ENCODE measurements at regions not wholly inside any gene's neighbourhood (a gene's known extent, or its start where the extent isn't known, plus 50 kb on each side); places are given as distances from the start of the nearest gene placed in this dataset.

GRCh38 chr6:100220543-100220942 lies 226.5 kb upstream of the MCHR2 start:
- H3K27ac Mint-ChIP-seq, result no peak overlapping the region
- intact Hi-C loops (cut with micrococcal nuclease), result loop anchor here (10.0 kb wide), 1 partner anchor 1276 kb away; the partner anchor contains the start of gene FBXL4
- TF ChIP-seq, protein P1, sequence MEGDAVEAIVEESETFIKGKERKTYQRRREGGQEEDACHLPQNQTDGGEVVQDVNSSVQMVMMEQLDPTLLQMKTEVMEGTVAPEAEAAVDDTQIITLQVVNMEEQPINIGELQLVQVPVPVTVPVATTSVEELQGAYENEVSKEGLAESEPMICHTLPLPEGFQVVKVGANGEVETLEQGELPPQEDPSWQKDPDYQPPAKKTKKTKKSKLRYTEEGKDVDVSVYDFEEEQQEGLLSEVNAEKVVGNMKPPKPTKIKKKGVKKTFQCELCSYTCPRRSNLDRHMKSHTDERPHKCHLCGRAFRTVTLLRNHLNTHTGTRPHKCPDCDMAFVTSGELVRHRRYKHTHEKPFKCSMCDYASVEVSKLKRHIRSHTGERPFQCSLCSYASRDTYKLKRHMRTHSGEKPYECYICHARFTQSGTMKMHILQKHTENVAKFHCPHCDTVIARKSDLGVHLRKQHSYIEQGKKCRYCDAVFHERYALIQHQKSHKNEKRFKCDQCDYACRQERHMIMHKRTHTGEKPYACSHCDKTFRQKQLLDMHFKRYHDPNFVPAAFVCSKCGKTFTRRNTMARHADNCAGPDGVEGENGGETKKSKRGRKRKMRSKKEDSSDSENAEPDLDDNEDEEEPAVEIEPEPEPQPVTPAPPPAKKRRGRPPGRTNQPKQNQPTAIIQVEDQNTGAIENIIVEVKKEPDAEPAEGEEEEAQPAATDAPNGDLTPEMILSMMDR (IDR thresholded peaks at IDR 0.05), result no peak
- peaks cover 4% of the 10 kb centered on the region for H3K27me3 Mint-ChIP-seq
- no peaks in the 10 kb centered on the region for H3K9me3 Mint-ChIP-seq
- CTCF ChIA-PET, result no interaction called here
- H3K4me1 Mint-ChIP-seq, result no peaks in the 10 kb centered on the region
- ATAC-seq (ENCODE audit: low read depth) (no peak), DNase-seq (no peak)
- POLR2A ChIA-PET, result no interaction called here
- no peak overlapping the region for H3K4me3 Mint-ChIP-seq
- no peaks in the 10 kb centered on the region for H3K36me3 Mint-ChIP-seq (ENCODE audit: low read depth)

- ATAC-seq (ENCODE audit: low read depth), result no peak
- Mint-ChIP-seq H3K27me3 (peaks cover 4% of the 10 kb centered on the region), H3K4me3 (no peak overlapping the region), H3K36me3 (ENCODE audit: low read depth) (no peaks in the 10 kb centered on the region), H3K27ac (no peak overlapping the region), H3K9me3 (no peaks in the 10 kb centered on the region), H3K4me1 (no peaks in the 10 kb centered on the region)
- TF ChIP-seq, protein P1 (IDR thresholded peaks at IDR 0.05), result no peak
- intact Hi-C loops (cut with micrococcal nuclease), result no loop called here
- ChIA-PET CTCF (no interaction called here), POLR2A (no interaction called here)
- no peak for DNase-seq
These were observed 223.4 kb upstream of the MCHR2 start for GRCh38 chr6:100217225-100218012.

GRCh38 chr6:100216760-100217159 lies 222.7 kb upstream of the MCHR2 start:
- peaks cover 4% of the 10 kb centered on the region for H3K27me3 Mint-ChIP-seq
- ATAC-seq (ENCODE audit: low read depth), result no peak
- H3K36me3 Mint-ChIP-seq (ENCODE audit: low read depth), result no peaks in the 10 kb centered on the region
- H3K4me3 Mint-ChIP-seq, result no peak overlapping the region
- H3K9me3 Mint-ChIP-seq, result no peaks in the 10 kb centered on the region
- ChIA-PET POLR2A (no interaction called here), CTCF (no interaction called here)
- no peaks in the 10 kb centered on the region for H3K4me1 Mint-ChIP-seq
- no peak overlapping the region for H3K27ac Mint-ChIP-seq
- DNase-seq, result no peak
- TF ChIP-seq, protein P1 (IDR thresholded peaks at IDR 0.05), result no peak
- intact Hi-C loops (cut with micrococcal nuclease), result no loop called here

DNA sequence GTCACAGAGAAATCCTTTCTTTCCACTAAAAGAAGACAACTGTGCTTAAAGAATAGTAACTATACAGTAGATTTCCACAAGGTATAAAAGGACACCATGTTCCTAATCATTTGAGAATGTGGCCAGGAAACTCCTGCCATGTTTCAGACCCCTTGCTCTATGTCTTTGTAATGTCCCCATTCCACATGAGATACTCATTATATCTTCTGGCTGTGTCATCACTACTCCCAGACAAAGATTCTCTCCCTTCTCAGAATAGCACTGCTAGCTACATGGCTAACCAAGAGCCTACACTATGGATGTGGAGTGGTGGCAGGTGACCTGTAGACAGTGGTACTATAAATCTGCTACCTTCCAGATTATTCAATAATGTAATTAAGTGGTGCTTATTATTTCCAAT lies 218.1 kb upstream of the MCHR2 start:
- no peaks in the 10 kb centered on the region for H3K4me1 Mint-ChIP-seq
- ATAC-seq (ENCODE audit: low read depth) (no peak), DNase-seq (no peak)
- CTCF ChIA-PET, result no interaction called here
- H3K27ac Mint-ChIP-seq, result no peak overlapping the region
- no peaks in the 10 kb centered on the region for H3K27me3 Mint-ChIP-seq
- POLR2A ChIA-PET, result no interaction called here
- H3K36me3 Mint-ChIP-seq (ENCODE audit: low read depth), result no peaks in the 10 kb centered on the region
- no peaks in the 10 kb centered on the region for H3K9me3 Mint-ChIP-seq
- intact Hi-C loops (cut with micrococcal nuclease), result no loop called here
- H3K4me3 Mint-ChIP-seq, result no peak overlapping the region
- TF ChIP-seq, protein P1 (IDR thresholded peaks at IDR 0.05), result no peak

- H3K9me3 Mint-ChIP-seq, result no peaks in the 10 kb centered on the region
- DNase-seq (no peak), ATAC-seq (ENCODE audit: low read depth) (no peak)
- no peaks in the 10 kb centered on the region for H3K4me1 Mint-ChIP-seq
- intact Hi-C loops (cut with micrococcal nuclease), result no loop called here
- H3K27ac Mint-ChIP-seq, result no peak overlapping the region
- no peaks in the 10 kb centered on the region for H3K27me3 Mint-ChIP-seq
- TF ChIP-seq, protein P1 (IDR thresholded peaks at IDR 0.05), result no peak
- POLR2A ChIA-PET, result no interaction called here
- CTCF ChIA-PET, result no interaction called here
- no peaks in the 10 kb centered on the region for H3K36me3 Mint-ChIP-seq (ENCODE audit: low read depth)
- no peak overlapping the region for H3K4me3 Mint-ChIP-seq
These were observed 216.4 kb upstream of the MCHR2 start for GRCh38 chr6:100210137-100211117.

All from activated B cell treated with CpG ODN at 0.5 μM for 24 hours (primary cell).